ENCODE measurements at regions not wholly inside any gene's neighbourhood (a gene's known extent, or its start where the extent isn't known, plus 50 kb on each side); places are given as distances from the start of the nearest gene placed in this dataset.

- no peak for TF ChIP-seq POLR2AphosphoS2 (IDR thresholded peaks at IDR 0.05; ENCODE audit: low read depth, low read length)
- TF ChIP-seq MAX (IDR thresholded peaks at IDR 0.05; ENCODE audit: low read depth, low read length) = no peak
- no peak for TF ChIP-seq MEF2B (IDR thresholded peaks at IDR 0.05; ENCODE audit: partially characterized antibody, poor library complexity, severe bottlenecking)
- no peak for TF ChIP-seq NR2C2 (IDR thresholded peaks at IDR 0.05; ENCODE audit: borderline replicate concordance, control insufficient read depth, insufficient read length, low read depth)
- TF ChIP-seq ZNF384 (IDR thresholded peaks at IDR 0.05; ENCODE audit: borderline replicate concordance, low read depth, low read length) = no peak
- no peak for TF ChIP-seq MYB (IDR thresholded peaks at IDR 0.05; ENCODE audit: borderline replicate concordance, low read depth, low read length)
- no peak for TF ChIP-seq FOS (IDR thresholded peaks at IDR 0.05; ENCODE audit: borderline replicate concordance, extremely low read depth, insufficient read length)
- TF ChIP-seq SP1 (IDR thresholded peaks at IDR 0.05; ENCODE audit: low read depth, low read length) = no peak
- no peak for TF ChIP-seq CEBPB (IDR thresholded peaks at IDR 0.05; ENCODE audit: borderline replicate concordance in 1 of 2, low read depth in 2 of 2, low read length in 2 of 2)
- TF ChIP-seq KAT2A (conservative IDR thresholded peaks at IDR 0.05; ENCODE audit: control insufficient read depth, low read depth, low read length) = no peak
These were observed 169.1 kb downstream of the PTEN start (continued) for GRCh38 chr10:88032566-88032965.

- H3K36me3 ChIP-seq (ENCODE audit: control insufficient read depth in 2 of 2, insufficient read depth in 2 of 2, low read length in 1 of 2) = no peaks in the 10 kb centered on the region
- ChIA-PET SMC1A (ENCODE audit: uncharacterized antibody, unreplicated experiment) (interaction anchor here (1.1 to 1.3 kb wide), 3 partner anchors 11 to 53 kb away, joined by 3 to 7 read pairs (median 4); no protein-coding TSS in a partner anchor), RAD21 (ENCODE audit: unreplicated experiment) (no interaction called here), POLR2A (interaction anchor here (1.3 kb wide), 1 partner anchor 10 kb away, joined by 3 read pairs; no protein-coding TSS in a partner anchor), CTCF (interaction anchor here (1.3 kb wide), 1 partner anchor 355 kb away, joined by 4 read pairs; no protein-coding TSS in a partner anchor)
- intact Hi-C loops (cut with micrococcal nuclease; ENCODE audit: unreplicated experiment) (no loop called here), in situ Hi-C loops (cut with MboI) (no loop called here)
- DNase-seq (ENCODE audit: low read depth, low spot score) (no peak), ATAC-seq (no peak), FAIRE-seq (no peak)
- no peak overlapping the region for H3K4me2 ChIP-seq (ENCODE audit: control insufficient read depth, insufficient read depth)
- no peaks in the 10 kb centered on the region for H3K27me3 ChIP-seq (replicated peaks in 1 of 2; ENCODE audit: control insufficient read depth in 2 of 2, insufficient read depth in 2 of 2, low read length in 1 of 2)
- no peak overlapping the region for H3K4me3 ChIP-seq
- WGBS (ENCODE audit: insufficient coverage, insufficient replicate concordance, low lambda C conversion rate, missing lambda C conversion rate) = 64% methylated on average over 3 of the region's 3 CpGs
- no TSS peak for BruUV-seq (replicated peaks)
- no peaks in the 10 kb centered on the region for H4K20me1 ChIP-seq (ENCODE audit: control insufficient read depth, insufficient read depth)
- H2AFZ ChIP-seq (ENCODE audit: control insufficient read depth, low read depth, low read length) = no peak overlapping the region
- H3K9ac ChIP-seq (ENCODE audit: control insufficient read depth, insufficient read depth, low read length) = no peak overlapping the region
- H3K9me3 ChIP-seq (replicated peaks; ENCODE audit: control insufficient read depth, insufficient read depth, low read length) = no peaks in the 10 kb centered on the region
- TF ChIP-seq FOXK2 (IDR thresholded peaks at IDR 0.05) = no peak
- no peak for TF ChIP-seq MLLT1 (IDR thresholded peaks at IDR 0.05)
- no peak for TF ChIP-seq WRNIP1 (IDR thresholded peaks at IDR 0.05; ENCODE audit: borderline replicate concordance, low read depth, low read length)
- TF ChIP-seq ATF7 (IDR thresholded peaks at IDR 0.05; ENCODE audit: low read depth) = no peak
- no peak for TF ChIP-seq TCF12 (IDR thresholded peaks at IDR 0.05; ENCODE audit: low read depth, low read length)
- no peak for TF ChIP-seq KDM1A (IDR thresholded peaks at IDR 0.05; ENCODE audit: borderline replicate concordance)
- TF ChIP-seq CEBPB (IDR thresholded peaks at IDR 0.05; ENCODE audit: borderline replicate concordance in 1 of 2, low read depth in 2 of 2, low read length in 2 of 2) = no peak
- TF ChIP-seq JUND (IDR thresholded peaks at IDR 0.05; ENCODE audit: low read depth, low read length) = no peak
- no peak for TF ChIP-seq ZNF622 (IDR thresholded peaks at IDR 0.05)
- TF ChIP-seq ELK1 (IDR thresholded peaks at IDR 0.05; ENCODE audit: low read depth, low read length) = no peak
- TF ChIP-seq BHLHE40 (IDR thresholded peaks at IDR 0.05; ENCODE audit: borderline replicate concordance in 1 of 2, low read depth in 2 of 2, low read length in 1 of 2) = no peak
- TF ChIP-seq RCOR1 (conservative IDR thresholded peaks at IDR 0.05; ENCODE audit: low read depth, low read length) = no peak
- no peak for TF ChIP-seq YBX1 (IDR thresholded peaks at IDR 0.05)
- no peak for TF ChIP-seq MEF2A (IDR thresholded peaks at IDR 0.05; ENCODE audit: insufficient read depth, low read depth, low read length)
- H3K79me2 ChIP-seq (ENCODE audit: control insufficient read depth, insufficient read depth, low read length) = no peaks in the 10 kb centered on the region
- peaks cover 10% of the 10 kb centered on the region for H3K4me1 ChIP-seq (ENCODE audit: control insufficient read depth, insufficient read depth, low read length)
- no peak overlapping the region for H3K27ac ChIP-seq (ENCODE audit: control insufficient read depth, insufficient read depth)
These were observed 170.0 kb downstream of the PTEN start for GRCh38 chr10:88033385-88033784.

Data from GM12878 (cell line).